ENCODE measurements at regions not wholly inside any gene's neighbourhood (a gene's known extent, or its start where the extent isn't known, plus 50 kb on each side); places are given as distances from the start of the nearest gene placed in this dataset.

GRCh38 chr1:30187413-30188023 is 535.9 kb downstream of the MATN1 start:
- no peaks in the 10 kb centered on the region for H3K9me3 ChIP-seq (ENCODE audit: low read length)
- no peaks in the 10 kb centered on the region for H3F3A ChIP-seq (ENCODE audit: insufficient read depth, low read length, poor library complexity, severe bottlenecking)
- no peaks in the 10 kb centered on the region for H3K79me2 ChIP-seq (replicated peaks; ENCODE audit: insufficient read depth, low read length)
- no peaks in the 10 kb centered on the region for H3K36me3 ChIP-seq (ENCODE audit: insufficient read depth, low read length)
- H3K4me3 ChIP-seq (ENCODE audit: low read length): no peak overlapping the region
- no peak overlapping the region for H3K4me2 ChIP-seq (ENCODE audit: low read length)
- H3K27me3 ChIP-seq (ENCODE audit: insufficient read depth, low read depth, low read length): no peaks in the 10 kb centered on the region
- no peak for TF ChIP-seq SMC3 (conservative IDR thresholded peaks at IDR 0.05; ENCODE audit: poor library complexity)
- TF ChIP-seq MXI1 (conservative IDR thresholded peaks at IDR 0.05; ENCODE audit: poor library complexity, severe bottlenecking): no peak
- no peak for TF ChIP-seq RAD21 (conservative IDR thresholded peaks at IDR 0.05)
- no peak for TF ChIP-seq EP300 (conservative IDR thresholded peaks at IDR 0.05; ENCODE audit: poor library complexity, severe bottlenecking)
- no peak for TF ChIP-seq CTCF (IDR thresholded peaks at IDR 0.05; ENCODE audit: poor library complexity, severe bottlenecking)
- no peak for TF ChIP-seq TAF1 (IDR thresholded peaks at IDR 0.05; ENCODE audit: low read depth)
- TF ChIP-seq EZH2 (IDR thresholded peaks at IDR 0.05; ENCODE audit: borderline replicate concordance, insufficient read depth, low read length, poor library complexity, severe bottlenecking): no peak
- TF ChIP-seq REST (IDR thresholded peaks at IDR 0.05; ENCODE audit: borderline replicate concordance): no peak
- TF ChIP-seq POLR2AphosphoS5 (IDR thresholded peaks at IDR 0.05): no peak
- H3K9me2 ChIP-seq (ENCODE audit: insufficient read depth, low read length): no peaks in the 10 kb centered on the region
- no peak overlapping the region for H3K27ac ChIP-seq (ENCODE audit: low read length)
- no peaks in the 10 kb centered on the region for H4K20me1 ChIP-seq (ENCODE audit: insufficient read depth)
- H2AFZ ChIP-seq (ENCODE audit: low read depth, low read length): no peak overlapping the region
- H3K9ac ChIP-seq (ENCODE audit: low read length): no peak overlapping the region

GRCh38 chr1:30186586-30186985 is 536.8 kb downstream of the MATN1 start:
- no peaks in the 10 kb centered on the region for H3F3A ChIP-seq (ENCODE audit: insufficient read depth, low read length, poor library complexity, severe bottlenecking)
- no peaks in the 10 kb centered on the region for H3K9me3 ChIP-seq (ENCODE audit: low read length)
- no peak for TF ChIP-seq SMC3 (conservative IDR thresholded peaks at IDR 0.05; ENCODE audit: poor library complexity)
- TF ChIP-seq TAF1 (IDR thresholded peaks at IDR 0.05; ENCODE audit: low read depth): no peak
- no peak for TF ChIP-seq CTCF (IDR thresholded peaks at IDR 0.05; ENCODE audit: poor library complexity, severe bottlenecking)
- no peak for TF ChIP-seq REST (IDR thresholded peaks at IDR 0.05; ENCODE audit: borderline replicate concordance)
- TF ChIP-seq RAD21 (conservative IDR thresholded peaks at IDR 0.05): no peak
- TF ChIP-seq EZH2 (IDR thresholded peaks at IDR 0.05; ENCODE audit: borderline replicate concordance, insufficient read depth, low read length, poor library complexity, severe bottlenecking): no peak
- no peak for TF ChIP-seq MXI1 (conservative IDR thresholded peaks at IDR 0.05; ENCODE audit: poor library complexity, severe bottlenecking)
- H3K4me2 ChIP-seq (ENCODE audit: low read length): no peak overlapping the region
- no peak overlapping the region for H3K9ac ChIP-seq (ENCODE audit: low read length)
- H4K20me1 ChIP-seq (ENCODE audit: insufficient read depth): no peaks in the 10 kb centered on the region
- H3K27ac ChIP-seq (ENCODE audit: low read length): no peak overlapping the region
- H3K36me3 ChIP-seq (ENCODE audit: insufficient read depth, low read length): no peaks in the 10 kb centered on the region
- no peak overlapping the region for H3K4me3 ChIP-seq (ENCODE audit: low read length)
- no peaks in the 10 kb centered on the region for H3K27me3 ChIP-seq (ENCODE audit: insufficient read depth, low read depth, low read length)
- no peak overlapping the region for H2AFZ ChIP-seq (ENCODE audit: low read depth, low read length)
- no peaks in the 10 kb centered on the region for H3K79me2 ChIP-seq (replicated peaks; ENCODE audit: insufficient read depth, low read length)
- no peaks in the 10 kb centered on the region for H3K9me2 ChIP-seq (ENCODE audit: insufficient read depth, low read length)

Data from neural cell (in vitro differentiated cells).